ENCODE measurements at regions not wholly inside any gene's neighbourhood (a gene's known extent, or its start where the extent isn't known, plus 50 kb on each side); places are given as distances from the start of the nearest gene placed in this dataset.

DNA sequence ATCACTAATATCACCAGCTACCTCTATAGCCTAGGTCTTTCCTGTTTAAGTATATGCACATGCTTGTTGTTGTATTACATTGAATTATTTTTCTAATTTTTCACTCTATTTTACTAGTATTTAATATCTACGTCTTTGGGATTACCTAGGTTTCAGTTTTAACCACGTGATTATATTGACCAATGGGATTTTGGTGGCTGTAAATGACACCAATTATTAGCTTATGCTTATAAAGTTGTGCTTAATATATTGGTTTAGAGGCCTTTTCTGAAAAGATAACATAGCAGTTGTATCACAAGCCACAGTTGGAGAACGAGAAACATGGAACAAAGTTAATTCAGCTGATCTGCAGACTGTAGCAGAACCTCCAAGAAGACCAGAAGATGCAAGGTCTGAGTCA, 104.8 kb upstream of the PRDM9 start:
- ATAC-seq (ENCODE audit: low FRiP score in 2 of 2) (no peak), DNase-seq (no peak)
- WGBS, 2 donors = 56 to 79% methylated on average over 3 of the region's 3 CpGs
- TF ChIP-seq EP300 (IDR thresholded peaks at IDR 0.05) (no peak), POLR2AphosphoS5 (IDR thresholded peaks at IDR 0.05) (no peak), POLR2A (IDR thresholded peaks at IDR 0.05) (no peak)
- TF ChIP-seq, protein P1, sequence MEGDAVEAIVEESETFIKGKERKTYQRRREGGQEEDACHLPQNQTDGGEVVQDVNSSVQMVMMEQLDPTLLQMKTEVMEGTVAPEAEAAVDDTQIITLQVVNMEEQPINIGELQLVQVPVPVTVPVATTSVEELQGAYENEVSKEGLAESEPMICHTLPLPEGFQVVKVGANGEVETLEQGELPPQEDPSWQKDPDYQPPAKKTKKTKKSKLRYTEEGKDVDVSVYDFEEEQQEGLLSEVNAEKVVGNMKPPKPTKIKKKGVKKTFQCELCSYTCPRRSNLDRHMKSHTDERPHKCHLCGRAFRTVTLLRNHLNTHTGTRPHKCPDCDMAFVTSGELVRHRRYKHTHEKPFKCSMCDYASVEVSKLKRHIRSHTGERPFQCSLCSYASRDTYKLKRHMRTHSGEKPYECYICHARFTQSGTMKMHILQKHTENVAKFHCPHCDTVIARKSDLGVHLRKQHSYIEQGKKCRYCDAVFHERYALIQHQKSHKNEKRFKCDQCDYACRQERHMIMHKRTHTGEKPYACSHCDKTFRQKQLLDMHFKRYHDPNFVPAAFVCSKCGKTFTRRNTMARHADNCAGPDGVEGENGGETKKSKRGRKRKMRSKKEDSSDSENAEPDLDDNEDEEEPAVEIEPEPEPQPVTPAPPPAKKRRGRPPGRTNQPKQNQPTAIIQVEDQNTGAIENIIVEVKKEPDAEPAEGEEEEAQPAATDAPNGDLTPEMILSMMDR (IDR thresholded peaks at IDR 0.05) = no peak
- Histone ChIP-seq H3K4me3 (no peak overlapping the region), H3K27ac (no peak overlapping the region), H3K27me3 (no peaks in the 10 kb centered on the region), H3K4me1 (no peaks in the 10 kb centered on the region), H3K9me3 (no peaks in the 10 kb centered on the region), H3K36me3 (no peaks in the 10 kb centered on the region)

DNA sequence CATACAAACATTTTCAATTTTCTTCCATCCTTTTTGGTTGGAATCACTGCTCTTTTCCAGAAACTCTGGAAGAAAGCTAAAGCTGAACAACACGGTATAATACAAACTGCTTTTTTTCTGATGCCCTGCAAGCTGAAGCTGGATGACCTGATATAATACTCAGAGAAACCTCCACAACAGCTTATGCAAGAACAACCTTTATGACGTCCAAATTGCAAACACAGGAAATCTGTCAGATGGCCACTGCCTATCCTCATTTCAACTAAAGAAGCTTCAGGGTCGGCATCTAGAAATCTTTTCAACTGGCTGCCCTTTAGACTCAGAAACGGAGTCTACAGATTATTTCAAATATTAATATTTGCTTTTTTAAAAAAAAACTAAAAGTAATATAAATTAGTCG, 106.5 kb upstream of the PRDM9 start:
- 78 to 82% methylated on average over 5 of the region's 5 CpGs for WGBS, 2 donors
- no peak overlapping the region for H3K27ac ChIP-seq
- DNase-seq (no peak), ATAC-seq (ENCODE audit: low FRiP score in 2 of 2) (no peak)
- no peaks in the 10 kb centered on the region for H3K36me3 ChIP-seq
- TF ChIP-seq POLR2A (IDR thresholded peaks at IDR 0.05) (no peak), POLR2AphosphoS5 (IDR thresholded peaks at IDR 0.05) (no peak), EP300 (IDR thresholded peaks at IDR 0.05) (no peak)
- TF ChIP-seq, protein P1 (IDR thresholded peaks at IDR 0.05) = no peak
- no peaks in the 10 kb centered on the region for H3K9me3 ChIP-seq
- H3K4me3 ChIP-seq = no peak overlapping the region
- H3K27me3 ChIP-seq = no peaks in the 10 kb centered on the region
- no peaks in the 10 kb centered on the region for H3K4me1 ChIP-seq

- DNase-seq = no peak
- no peaks in the 10 kb centered on the region for H3K4me1 ChIP-seq
- ATAC-seq (ENCODE audit: low FRiP score in 2 of 2) = no peak
- H3K9me3 ChIP-seq = peaks cover 0 to 2% (median 0%) of the 10 kb centered on the region in 4 donors
- H3K27me3 ChIP-seq = no peaks in the 10 kb centered on the region
- TF ChIP-seq, protein P1 (IDR thresholded peaks at IDR 0.05) = no peak
- TF ChIP-seq POLR2AphosphoS5 (IDR thresholded peaks at IDR 0.05) (no peak), POLR2A (IDR thresholded peaks at IDR 0.05) (no peak), EP300 (IDR thresholded peaks at IDR 0.05) (no peak)
- H3K27ac ChIP-seq = no peak overlapping the region
- H3K36me3 ChIP-seq = no peaks in the 10 kb centered on the region
- 72 to 80% methylated on average over 2 of the region's 2 CpGs for WGBS, 2 donors
- H3K4me3 ChIP-seq = no peak overlapping the region
These were observed 111.1 kb upstream of the PRDM9 start for GRCh38 chr5:23396346-23396745.

- 54 to 62% methylated on average over 4 of the region's 4 CpGs for WGBS, 2 donors
- TF ChIP-seq POLR2A (IDR thresholded peaks at IDR 0.05) = no peak
- TF ChIP-seq, protein P1 (IDR thresholded peaks at IDR 0.05) = no peak
- TF ChIP-seq EP300 (IDR thresholded peaks at IDR 0.05) = no peak
- no peak for TF ChIP-seq POLR2AphosphoS5 (IDR thresholded peaks at IDR 0.05)
- Histone ChIP-seq H3K4me1 (no peaks in the 10 kb centered on the region), H3K36me3 (no peaks in the 10 kb centered on the region), H3K27me3 (no peaks in the 10 kb centered on the region), H3K4me3 (no peak overlapping the region), H3K27ac (no peak overlapping the region), H3K9me3 (peaks cover 0 to 2% (median 0%) of the 10 kb centered on the region in 4 donors)
- no peak for DNase-seq
- ATAC-seq (ENCODE audit: low FRiP score in 2 of 2) = no peak
These were observed 117.9 kb upstream of the PRDM9 start for GRCh38 chr5:23389291-23390101.

DNA sequence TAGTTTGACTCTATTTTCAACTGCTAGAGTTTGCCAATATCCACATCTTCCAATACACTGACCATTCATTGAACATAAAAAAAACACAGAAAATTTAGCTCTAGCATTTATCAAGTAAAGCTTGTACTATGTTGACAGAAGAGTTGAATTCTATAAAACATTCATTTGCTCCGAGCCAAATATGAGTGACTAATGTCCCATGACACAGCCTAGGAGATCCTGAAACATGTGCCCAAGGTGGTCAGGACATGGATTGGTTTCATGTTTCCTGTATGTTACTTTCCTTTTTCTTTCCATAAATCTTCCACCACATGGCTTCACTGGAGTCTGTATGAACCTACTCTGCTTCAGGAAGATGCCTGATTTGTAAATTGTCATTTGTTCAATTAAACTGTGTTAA, 122.4 kb upstream of the PRDM9 start:
- WGBS, 2 donors = 77 to 88% methylated on average over 1 of the region's 1 CpG
- TF ChIP-seq POLR2A (IDR thresholded peaks at IDR 0.05) (no peak), EP300 (IDR thresholded peaks at IDR 0.05) (no peak), POLR2AphosphoS5 (IDR thresholded peaks at IDR 0.05) (no peak)
- TF ChIP-seq, protein P1 (IDR thresholded peaks at IDR 0.05) = no peak
- DNase-seq (no peak), ATAC-seq (ENCODE audit: low FRiP score in 2 of 2) (no peak)
- no peaks in the 10 kb centered on the region for H3K36me3 ChIP-seq
- no peaks in the 10 kb centered on the region for H3K9me3 ChIP-seq
- no peak overlapping the region for H3K4me3 ChIP-seq
- H3K4me1 ChIP-seq = no peaks in the 10 kb centered on the region
- no peak overlapping the region for H3K27ac ChIP-seq
- H3K27me3 ChIP-seq = no peaks in the 10 kb centered on the region
